Mucosa of descending colon (tissue), 3 donors: ENCODE measurements at regions not wholly inside any gene's neighbourhood (a gene's known extent, or its start where the extent isn't known, plus 50 kb on each side); places are given as distances from the start of the nearest gene placed in this dataset.

ENCODE experiments used
- ATAC-seq: fragments of 200-7000 bp; cut with Tn5 transposase; one replicate; pipeline ENCODE4 v1.9.1; 2020; ENCODE audit warnings: mild to moderate bottlenecking, moderate library complexity
- DNase-seq, 3 donors: peaks; one replicate each; pipeline ENCODE4 v3.0.0-alpha.2; 2020
- H3K36me3 ChIP-seq: fragments of 200-600 bp; one replicate; pipeline ENCODE4 v1.8.0; 2021; ENCODE audit warnings: low read depth, mild to moderate bottlenecking
- H3K4me1 ChIP-seq: fragments of 200-600 bp; one replicate; pipeline ENCODE4 v1.8.0; 2021; ENCODE audit warnings: low read depth, mild to moderate bottlenecking
- H3K4me3 ChIP-seq: fragments of 200-600 bp; one replicate; pipeline ENCODE4 v1.8.0; 2021; ENCODE audit warnings: mild to moderate bottlenecking
- H3K9me3 ChIP-seq: fragments of 200-600 bp; one replicate; pipeline ENCODE4 v1.8.0; 2021; ENCODE audit warnings: mild to moderate bottlenecking
- intact Hi-C, 2 donors: fragments of 100-400 bp; cut with DNase I in 1 of 2; cut with micrococcal nuclease in 1 of 2; formaldehyde crosslinking; loops; one replicate each; pipeline versions ENCODE4 v1.11.0 to v1.11.1; 2022; cut with DNase I, micrococcal nuclease
- TF ChIP-seq, protein P1 (sequence below): fragments of 200-600 bp; IDR thresholded peaks from one replicate; pipeline ENCODE4 v1.8.0; 2022; ENCODE audit warnings: antibody characterized with exemption, mild to moderate bottlenecking
- donor health status: DM: no; HTN: no; CAD: no; lungs with moderate emphysema.
- donor health status: DM: no; HTN: no; CAD: no.
- donor health status: DM: no; HTN: yes; CAD: no.

GRCh38 chr1:209388358-209388757, 195.2 kb upstream of the CAMK1G start:
- Histone ChIP-seq H3K4me1 (no peaks in the 10 kb centered on the region), H3K9me3 (no peaks in the 10 kb centered on the region), H3K36me3 (no peaks in the 10 kb centered on the region), H3K4me3 (no peak overlapping the region)
- TF ChIP-seq, protein P1, sequence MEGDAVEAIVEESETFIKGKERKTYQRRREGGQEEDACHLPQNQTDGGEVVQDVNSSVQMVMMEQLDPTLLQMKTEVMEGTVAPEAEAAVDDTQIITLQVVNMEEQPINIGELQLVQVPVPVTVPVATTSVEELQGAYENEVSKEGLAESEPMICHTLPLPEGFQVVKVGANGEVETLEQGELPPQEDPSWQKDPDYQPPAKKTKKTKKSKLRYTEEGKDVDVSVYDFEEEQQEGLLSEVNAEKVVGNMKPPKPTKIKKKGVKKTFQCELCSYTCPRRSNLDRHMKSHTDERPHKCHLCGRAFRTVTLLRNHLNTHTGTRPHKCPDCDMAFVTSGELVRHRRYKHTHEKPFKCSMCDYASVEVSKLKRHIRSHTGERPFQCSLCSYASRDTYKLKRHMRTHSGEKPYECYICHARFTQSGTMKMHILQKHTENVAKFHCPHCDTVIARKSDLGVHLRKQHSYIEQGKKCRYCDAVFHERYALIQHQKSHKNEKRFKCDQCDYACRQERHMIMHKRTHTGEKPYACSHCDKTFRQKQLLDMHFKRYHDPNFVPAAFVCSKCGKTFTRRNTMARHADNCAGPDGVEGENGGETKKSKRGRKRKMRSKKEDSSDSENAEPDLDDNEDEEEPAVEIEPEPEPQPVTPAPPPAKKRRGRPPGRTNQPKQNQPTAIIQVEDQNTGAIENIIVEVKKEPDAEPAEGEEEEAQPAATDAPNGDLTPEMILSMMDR, result no peak
- intact Hi-C loops, result no loop called here
- no peak for DNase-seq
- ATAC-seq, result no peak

GRCh38 chr1:209389258-209389657, 194.3 kb upstream of the CAMK1G start:
- DNase-seq, result no peak
- H3K9me3 ChIP-seq, result no peaks in the 10 kb centered on the region
- intact Hi-C loops, result no loop called here
- no peak overlapping the region for H3K4me3 ChIP-seq
- TF ChIP-seq, protein P1, result no peak
- no peaks in the 10 kb centered on the region for H3K4me1 ChIP-seq
- no peak for ATAC-seq
- no peaks in the 10 kb centered on the region for H3K36me3 ChIP-seq

- Histone ChIP-seq H3K36me3 (no peaks in the 10 kb centered on the region), H3K9me3 (no peaks in the 10 kb centered on the region), H3K4me3 (no peak overlapping the region), H3K4me1 (no peaks in the 10 kb centered on the region)
- DNase-seq (no peak), ATAC-seq (no peak)
- TF ChIP-seq, protein P1, result no peak
- intact Hi-C loops, result no loop called here
Measured at GRCh38 chr1:209389975-209390374, 193.5 kb upstream of the CAMK1G start.

DNA sequence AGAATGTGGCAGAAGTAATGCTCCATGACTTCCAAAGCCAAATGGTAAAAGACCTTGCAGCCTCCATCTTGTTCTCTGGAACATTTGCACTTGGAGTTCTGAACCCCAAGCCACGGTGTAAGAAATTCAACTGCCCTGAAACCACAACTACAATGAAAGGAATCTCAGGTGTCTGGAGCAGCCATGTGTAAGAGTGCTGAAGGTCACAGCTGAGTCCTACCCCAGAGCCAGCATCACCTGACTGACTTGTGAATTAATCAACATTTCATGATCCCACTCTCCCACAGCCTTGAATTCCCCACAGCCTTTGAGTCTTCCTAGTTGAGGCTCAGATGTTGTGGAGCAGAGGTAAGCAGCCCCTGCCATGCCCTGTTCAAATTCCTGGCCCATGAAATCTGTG, 192.8 kb upstream of the CAMK1G start:
- H3K36me3 ChIP-seq, result no peaks in the 10 kb centered on the region
- ATAC-seq (no peak), DNase-seq (no peak)
- H3K4me3 ChIP-seq, result no peak overlapping the region
- TF ChIP-seq, protein P1, result no peak
- no peaks in the 10 kb centered on the region for H3K4me1 ChIP-seq
- no peaks in the 10 kb centered on the region for H3K9me3 ChIP-seq
- intact Hi-C loops, result no loop called here

GRCh38 chr1:209391792-209392191, 191.7 kb upstream of the CAMK1G start:
- intact Hi-C loops, result no loop called here
- DNase-seq (no peak), ATAC-seq (no peak)
- Histone ChIP-seq H3K4me3 (no peak overlapping the region), H3K9me3 (no peaks in the 10 kb centered on the region), H3K4me1 (no peaks in the 10 kb centered on the region), H3K36me3 (no peaks in the 10 kb centered on the region)
- TF ChIP-seq, protein P1, result no peak

- no peaks in the 10 kb centered on the region for H3K36me3 ChIP-seq
- no peak for DNase-seq
- no peaks in the 10 kb centered on the region for H3K9me3 ChIP-seq
- H3K4me1 ChIP-seq, result no peaks in the 10 kb centered on the region
- H3K4me3 ChIP-seq, result no peak overlapping the region
- TF ChIP-seq, protein P1, result no peak
- intact Hi-C loops, result no loop called here
- no peak for ATAC-seq
Measured at GRCh38 chr1:209395169-209395568, 188.3 kb upstream of the CAMK1G start.
